GM12865 (cell line): ENCODE measurements at regions not wholly inside any gene's neighbourhood (a gene's known extent, or its start where the extent isn't known, plus 50 kb on each side); places are given as distances from the start of the nearest gene placed in this dataset.

Experiments
- DNase-seq: peaks from one replicate; pipeline ENCODE4 v3.0.0; 2010; ENCODE audit warnings: low read depth
- H3K4me3 ChIP-seq: 2 replicates; pipeline ENCODE4 v1.5.1; 2011; ENCODE audit warnings: mild to moderate bottlenecking, low read depth, low read length, control low read depth
- CTCF ChIP-seq: IDR thresholded peaks from 2 replicates; pipeline ENCODE4 v1.5.1; 2011; ENCODE audit warnings: low read length, control low read depth, low read depth, inconsistent platforms; ENCODE audit not compliant: insufficient read depth; ENCODE audit errors: missing control alignments

GRCh38 chr20:19079536-19080299 lies 132.7 kb upstream of the SLC24A3 start:
- TF ChIP-seq CTCF = no peak
- no peak overlapping the region for H3K4me3 ChIP-seq
- no peak for DNase-seq

GRCh38 chr20:19081937-19082336 lies 130.5 kb upstream of the SLC24A3 start:
- H3K4me3 ChIP-seq = no peak overlapping the region
- no peak for DNase-seq
- TF ChIP-seq CTCF = no peak

GRCh38 chr20:19083136-19083621 lies 129.3 kb upstream of the SLC24A3 start:
- no peak overlapping the region for H3K4me3 ChIP-seq
- TF ChIP-seq CTCF = no peak
- DNase-seq = no peak

GRCh38 chr20:19090332-19090731 lies 122.1 kb upstream of the SLC24A3 start:
- no peak overlapping the region for H3K4me3 ChIP-seq
- no peak for TF ChIP-seq CTCF
- DNase-seq = no peak

GRCh38 chr20:19094959-19095541 lies 117.4 kb upstream of the SLC24A3 start:
- no peak for DNase-seq
- no peak overlapping the region for H3K4me3 ChIP-seq
- TF ChIP-seq CTCF = no peak

GRCh38 chr20:19095762-19096161 lies 116.7 kb upstream of the SLC24A3 start:
- H3K4me3 ChIP-seq = no peak overlapping the region
- DNase-seq = no peak
- TF ChIP-seq CTCF = no peak
